T1000 (cell line): ENCODE measurements at regions not wholly inside any gene's neighbourhood (a gene's known extent, or its start where the extent isn't known, plus 50 kb on each side); places are given as distances from the start of the nearest gene placed in this dataset.
"Not testable (repeated sequence)": the region's sequence is repeated elsewhere in the genome, so short reads cannot be mapped to it uniquely, and the experiment has no call there.

Experiments used
- DNase-seq: peaks from one replicate; lab custom pipeline; 2025; ENCODE audit warnings: mixed read lengths; lab: John Stamatoyannopoulos, UW

DNA sequence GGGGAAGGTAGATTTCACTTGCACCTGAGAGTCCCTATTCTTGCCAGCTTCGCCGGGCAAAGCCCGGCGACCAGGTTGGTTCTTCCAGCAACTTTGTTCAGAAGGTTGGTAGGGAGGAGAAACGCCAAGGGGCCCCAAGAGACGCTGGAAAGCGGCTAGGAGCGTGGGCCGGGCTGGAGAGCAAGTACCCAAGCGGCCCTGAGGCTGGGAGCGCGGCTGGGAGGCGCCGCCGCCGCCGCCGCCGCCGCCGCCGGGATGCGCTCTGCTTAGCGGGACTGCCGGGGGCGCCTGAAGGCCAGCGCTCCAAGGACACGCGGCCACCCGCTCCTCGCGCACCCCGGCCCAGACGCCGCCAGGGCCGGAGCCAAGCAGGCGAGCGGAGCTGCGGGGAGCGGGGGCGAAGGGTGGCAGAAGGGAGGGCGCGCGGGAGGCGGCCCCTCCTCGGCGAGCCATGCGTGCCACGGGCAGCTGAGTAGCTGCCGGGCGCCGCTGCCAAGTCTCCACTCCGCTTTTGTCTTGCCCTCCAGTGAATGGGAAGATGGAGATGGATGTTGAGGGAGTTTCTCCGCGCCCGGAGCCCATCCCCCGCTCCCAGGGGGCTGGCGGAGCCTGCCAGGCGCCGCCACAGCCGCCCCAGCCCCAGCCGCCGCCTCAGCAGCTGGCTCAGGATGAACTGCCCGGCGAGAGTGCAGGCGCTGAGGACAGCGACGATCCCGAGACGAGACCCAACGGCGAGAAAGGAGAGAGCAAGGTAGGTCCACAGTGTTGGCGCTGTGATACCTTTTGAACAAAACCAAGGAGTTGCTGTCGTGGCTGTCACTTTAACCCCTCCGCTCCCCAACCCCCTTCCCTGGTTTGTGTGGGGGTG lies 227.4 kb upstream of the AZI2 start:
- peak; percentile 47 for DNase-seq

- DNase-seq = no peak
These were observed 228.1 kb upstream of the AZI2 start for GRCh38 chr3:28576614-28577200.

GRCh38 chr3:28577941-28578500 lies 229.4 kb upstream of the AZI2 start:
- no peak for DNase-seq

DNA sequence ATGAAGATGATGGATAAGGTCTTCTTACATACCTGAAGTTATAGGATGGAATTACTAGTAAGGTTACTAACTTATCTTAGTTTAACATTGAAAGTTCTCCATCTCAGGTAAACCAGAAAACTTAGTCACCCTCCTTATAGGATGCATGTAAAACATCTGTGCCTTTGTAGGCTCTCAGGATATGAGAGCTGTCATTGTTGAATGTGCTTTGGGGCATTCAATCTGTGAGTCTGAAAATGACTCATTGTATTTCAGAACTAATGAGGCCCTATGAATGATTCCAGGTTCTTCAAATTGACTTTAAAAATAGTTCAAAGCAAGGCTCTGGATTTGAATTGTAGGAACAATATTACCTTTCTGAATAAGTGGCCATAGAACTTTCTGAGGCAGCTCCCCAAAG lies 237.7 kb upstream of the AZI2 start:
- no peak for DNase-seq

DNA sequence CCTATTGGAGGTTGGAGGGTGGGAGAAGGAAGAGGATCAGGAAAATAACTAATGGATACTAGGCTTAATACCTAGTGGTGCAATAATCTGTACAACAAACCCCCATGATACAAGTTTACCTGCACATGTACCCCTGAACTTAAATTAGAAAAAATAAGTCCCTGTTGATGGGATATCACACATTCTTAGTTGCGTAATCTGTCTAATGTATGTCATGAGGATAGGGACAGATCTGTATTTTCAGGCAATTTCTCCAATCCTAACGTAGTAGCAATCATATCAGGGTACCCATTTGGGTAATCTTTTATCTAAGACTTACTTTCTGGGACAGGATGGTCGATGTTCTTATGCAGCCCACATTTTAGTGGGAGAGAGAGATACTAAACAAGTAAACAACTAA lies 239.1 kb upstream of the AZI2 start:
- no peak for DNase-seq

- no peak for DNase-seq
These were observed 241.6 kb upstream of the AZI2 start for GRCh38 chr3:28590216-28590615.

DNA sequence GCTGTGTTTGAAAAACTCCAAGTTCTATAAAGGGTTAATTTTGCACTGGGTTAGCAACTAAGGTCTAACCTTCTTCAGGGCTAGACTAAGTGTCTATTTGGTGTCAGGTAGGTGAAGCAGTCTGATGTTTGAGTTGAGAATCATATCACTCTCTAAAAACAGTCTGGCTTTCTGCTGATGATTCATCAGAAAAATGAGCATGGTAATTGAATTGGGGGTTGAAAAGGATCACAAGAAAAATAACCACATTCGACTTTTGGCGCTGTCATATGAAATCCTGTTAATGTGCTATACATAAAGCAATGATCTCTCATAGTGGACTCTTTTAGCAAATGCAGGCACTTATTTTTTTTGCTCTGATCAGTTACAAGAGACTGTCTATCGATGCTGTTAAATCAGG lies 242.2 kb upstream of the AZI2 start:
- no peak for DNase-seq

DNA sequence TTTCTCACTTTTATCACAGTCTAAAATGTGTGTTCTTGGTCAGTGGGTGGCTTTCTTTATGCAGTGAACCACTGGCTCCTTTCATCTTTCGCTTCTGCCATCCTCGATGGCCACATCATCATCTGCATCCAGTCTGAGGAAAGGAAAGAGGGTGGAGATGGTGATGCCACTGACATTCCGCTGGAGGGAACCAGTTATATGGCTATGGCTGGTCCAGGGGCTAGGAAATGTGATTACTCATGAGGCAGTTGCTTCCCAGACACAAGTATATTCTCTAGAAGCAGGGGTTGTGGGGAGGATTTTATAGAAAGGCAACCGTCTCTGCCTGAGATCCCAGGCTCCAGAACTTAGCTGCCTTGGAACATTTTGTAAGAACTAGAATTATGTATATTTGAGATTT lies 246.7 kb upstream of the AZI2 start:
- no peak for DNase-seq

GRCh38 chr3:28597452-28597851 lies 248.8 kb upstream of the AZI2 start:
- DNase-seq = no peak

- DNase-seq = no peak
These were observed 249.5 kb upstream of the AZI2 start for GRCh38 chr3:28598165-28598564.

DNA sequence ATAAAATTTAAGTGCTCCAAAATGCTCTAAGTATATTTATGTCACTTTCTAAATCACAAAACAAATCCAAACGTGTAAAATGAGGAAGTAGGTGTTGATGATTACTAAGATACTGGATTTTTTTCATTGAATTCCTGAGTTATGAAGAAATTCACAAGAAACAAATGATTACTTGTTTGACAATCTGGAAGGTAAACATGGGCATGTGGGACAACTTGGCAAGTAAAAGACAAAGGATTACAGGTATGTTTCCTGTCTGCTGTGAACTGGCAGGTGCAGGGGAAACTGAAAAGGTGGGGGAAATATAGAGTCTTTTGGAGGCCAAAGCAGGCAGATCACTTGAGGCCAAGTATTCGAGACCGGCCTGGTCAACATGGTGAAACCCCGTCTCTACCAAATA lies 252.7 kb upstream of the AZI2 start:
- DNase-seq = no peak

- no peak for DNase-seq
These were observed 257.7 kb upstream of the AZI2 start for GRCh38 chr3:28606283-28606682.

- no peak for DNase-seq
These were observed 263.6 kb upstream of the AZI2 start for GRCh38 chr3:28612232-28612631.

GRCh38 chr3:28613511-28614106 lies 265.0 kb upstream of the AZI2 start:
- DNase-seq = no peak

GRCh38 chr3:28615071-28615470 lies 266.4 kb upstream of the AZI2 start:
- DNase-seq = no peak

DNA sequence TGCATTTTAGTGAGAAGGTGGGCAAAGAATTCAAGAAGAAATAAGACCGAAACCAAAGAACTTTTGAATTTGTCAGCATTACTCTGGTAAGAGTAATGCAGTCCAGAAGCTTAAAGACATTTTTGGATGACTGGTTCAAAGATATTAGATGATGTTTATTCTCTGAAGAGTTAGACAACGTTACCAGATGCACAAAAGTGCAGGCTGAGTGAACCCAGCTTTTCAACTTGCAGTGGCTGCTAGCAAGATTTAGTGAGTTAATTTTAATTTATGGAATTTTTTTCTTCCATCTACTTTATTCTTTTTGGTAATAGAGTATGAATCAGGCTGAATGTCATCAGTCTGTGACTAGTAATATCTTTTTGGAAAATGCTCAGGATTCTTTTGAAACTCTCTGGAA lies 267.3 kb upstream of the AZI2 start:
- DNase-seq = no peak

DNA sequence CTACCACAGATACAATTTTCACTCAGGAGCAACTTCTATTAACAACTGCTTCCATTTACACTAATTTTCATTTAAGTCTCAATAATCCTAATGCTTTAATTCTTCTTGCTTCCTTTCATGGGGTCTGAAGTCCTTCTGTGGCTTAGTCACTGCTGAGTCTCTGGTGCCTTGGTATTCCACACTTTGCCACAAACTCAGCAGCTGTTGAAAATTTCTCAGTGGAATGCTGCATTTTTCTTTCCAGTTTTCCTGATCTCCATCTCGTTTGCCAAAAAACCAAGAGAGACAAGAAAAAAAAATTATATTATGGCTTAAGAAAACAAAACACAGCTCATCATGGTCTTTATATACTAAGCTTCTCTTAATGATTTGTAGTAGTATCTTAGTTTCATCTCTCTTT lies 269.2 kb upstream of the AZI2 start:
- no peak for DNase-seq

DNA sequence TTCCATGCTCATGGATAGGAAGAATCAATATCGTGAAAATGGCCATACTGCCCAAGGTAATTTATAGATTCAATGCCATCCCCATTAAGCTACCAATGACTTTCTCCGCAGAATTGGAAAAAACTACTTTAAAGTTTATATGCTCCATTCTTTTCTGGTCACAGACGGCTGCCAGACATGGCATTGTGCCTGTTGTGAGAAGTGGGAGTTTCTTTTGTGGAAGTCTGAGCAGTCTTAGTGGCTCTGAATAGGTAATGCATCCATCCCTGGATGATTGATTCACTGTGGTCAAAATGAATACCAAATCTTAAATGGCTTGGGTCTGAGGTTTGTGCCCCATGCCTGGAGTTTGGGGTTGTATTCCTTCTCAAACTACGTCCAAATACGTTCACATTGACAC lies 274.5 kb upstream of the AZI2 start:
- DNase-seq = no peak

- no peak for DNase-seq
These were observed 275.5 kb upstream of the AZI2 start for GRCh38 chr3:28624084-28624483.

DNA sequence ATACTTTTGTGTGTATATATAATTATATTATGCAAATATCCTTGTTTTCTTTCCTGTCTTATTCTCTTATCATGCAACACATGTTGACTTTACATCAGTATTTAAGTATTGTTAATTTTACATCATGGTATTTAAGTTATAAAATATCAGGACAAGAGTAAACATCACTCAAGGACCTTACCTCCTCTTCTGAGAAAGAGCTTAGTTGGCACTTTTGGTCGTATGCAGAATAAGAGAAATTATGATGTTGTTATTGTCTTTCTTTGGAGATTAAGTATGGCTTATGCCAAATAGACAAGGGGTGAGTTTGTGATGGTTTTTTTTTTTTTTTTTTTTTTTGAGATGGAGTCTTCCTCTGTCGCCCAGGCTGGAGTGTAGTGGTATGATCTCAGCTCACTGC lies 279.2 kb upstream of the AZI2 start:
- DNase-seq = not testable (repeated sequence)

- DNase-seq = no peak
These were observed 285.4 kb upstream of the AZI2 start for GRCh38 chr3:28634019-28634418.

DNA sequence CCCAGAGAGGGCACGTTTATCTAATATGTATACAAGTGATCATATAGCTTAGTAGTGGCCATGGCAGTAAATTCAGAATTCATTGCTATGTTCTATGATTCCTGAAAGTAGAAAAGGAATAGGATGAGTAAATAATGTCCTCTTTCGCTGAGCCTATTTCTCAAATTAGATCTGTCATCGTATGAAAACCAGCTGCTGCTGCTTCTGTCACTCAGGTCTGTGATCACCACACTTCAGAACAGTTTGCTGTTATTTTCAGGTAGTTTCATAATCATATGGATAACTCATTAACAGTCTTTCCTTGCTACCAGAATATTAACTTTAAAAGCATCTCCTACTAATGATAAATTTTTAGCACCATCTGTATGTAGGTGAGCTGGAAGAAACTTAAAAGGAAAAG lies 289.1 kb upstream of the AZI2 start:
- no peak for DNase-seq

DNA sequence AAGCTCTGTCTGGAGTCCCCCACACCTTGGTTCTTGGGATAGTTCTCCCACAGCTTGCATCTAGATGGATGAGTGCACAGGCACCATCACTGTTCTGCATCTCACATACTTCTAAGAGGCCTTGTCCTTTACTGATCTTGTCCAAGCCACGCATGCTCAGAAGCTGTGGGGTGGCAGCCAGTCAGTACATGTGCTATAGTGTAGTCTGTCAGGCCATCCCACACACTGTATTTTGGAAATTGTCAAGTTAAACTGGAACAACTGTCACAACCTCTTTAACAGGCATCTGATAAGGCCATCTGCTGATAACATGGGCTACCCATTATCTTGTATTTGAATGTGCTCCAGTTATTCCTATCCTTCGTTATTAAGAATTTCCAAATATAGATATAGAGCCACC lies 296.5 kb upstream of the AZI2 start:
- DNase-seq = no peak
